HEK293 (cell line): ENCODE measurements at regions not wholly inside any gene's neighbourhood (a gene's known extent, or its start where the extent isn't known, plus 50 kb on each side); places are given as distances from the start of the nearest gene placed in this dataset.
"Not testable (repeated sequence)": the region's sequence is repeated elsewhere in the genome, so short reads cannot be mapped to it uniquely, and the experiment has no call there.

Experiments
- CTCF ChIA-PET: fragments of 350-600 bp; formaldehyde crosslinking; extraction: SDS; loops from one replicate; lab custom pipeline; 2021; ENCODE audit warnings: antibody characterized with exemption; lab: Yijun Ruan, JAX
- POLR2A ChIA-PET: fragments of 300-600 bp; formaldehyde crosslinking; extraction: SDS; loops from one replicate; lab custom pipeline; 2020; ENCODE audit warnings: antibody characterized with exemption, inconsistent platforms; lab: Yijun Ruan, JAX
- H3K27ac ChIP-seq: fragments of 200-500 bp; sonication (Bioruptor generic); 2 replicates; pipeline ENCODE4 v1.5.1; 2014; ENCODE audit warnings: low read depth, low read length, control low read depth, inconsistent platforms; ENCODE audit errors: extremely low read depth
- H3K36me3 ChIP-seq, 2 experiments: fragments of 200-500 bp in 1 of 2; sonication (Bioruptor generic) in 1 of 2; 1 replicate in 1 of 2; 2 replicates in 1 of 2; pipeline ENCODE4 v1.5.1; 2014 to 2017; ENCODE audit warnings: inconsistent platforms in 2 of 2, low read length in 2 of 2; ENCODE audit not compliant: control insufficient read depth in 2 of 2, insufficient read depth in 1 of 2
- H3K4me1 ChIP-seq: fragments of 200-500 bp; sonication (Bioruptor generic); 2 replicates; pipeline ENCODE4 v1.5.1; 2014; ENCODE audit warnings: mild to moderate bottlenecking, low read length, inconsistent platforms; ENCODE audit not compliant: control insufficient read depth, insufficient read depth
- H3K4me3 ChIP-seq: 2 replicates; pipeline ENCODE4 v1.5.1; 2011; ENCODE audit warnings: low read depth, mild to moderate bottlenecking, control low read depth, low read length, moderate library complexity
- H3K9me3 ChIP-seq: fragments of 200-500 bp; sonication (Bioruptor generic); 2 replicates; pipeline ENCODE4 v1.5.1; 2014; ENCODE audit warnings: low read depth, low read length, inconsistent platforms; ENCODE audit not compliant: control insufficient read depth, insufficient read depth

DNA sequence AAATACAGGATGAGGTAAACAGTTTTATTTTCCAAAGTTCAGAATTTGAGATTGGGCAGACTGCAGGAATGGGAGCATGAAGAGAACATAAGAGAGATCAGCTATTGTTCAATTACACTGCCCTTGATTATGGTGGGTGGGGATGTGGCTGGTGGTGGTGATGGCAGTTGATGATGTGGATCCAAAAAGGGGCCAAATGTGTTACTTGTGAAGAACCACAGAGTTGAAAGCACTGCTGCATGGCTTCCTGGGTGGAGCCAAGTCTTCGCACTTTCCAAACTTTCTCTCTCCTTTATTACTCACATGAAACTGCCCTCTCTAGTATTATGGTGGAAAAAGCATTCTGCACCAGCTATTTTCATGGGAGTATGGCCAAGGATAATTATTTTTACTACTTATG is 1162.0 kb downstream of the RPIA start:
- POLR2A ChIA-PET, H3K4me3 ChIP-seq, H3K4me1 ChIP-seq, CTCF ChIA-PET, H3K9me3 ChIP-seq, H3K27ac ChIP-seq, H3K36me3 ChIP-seq: not testable (repeated sequence)

DNA sequence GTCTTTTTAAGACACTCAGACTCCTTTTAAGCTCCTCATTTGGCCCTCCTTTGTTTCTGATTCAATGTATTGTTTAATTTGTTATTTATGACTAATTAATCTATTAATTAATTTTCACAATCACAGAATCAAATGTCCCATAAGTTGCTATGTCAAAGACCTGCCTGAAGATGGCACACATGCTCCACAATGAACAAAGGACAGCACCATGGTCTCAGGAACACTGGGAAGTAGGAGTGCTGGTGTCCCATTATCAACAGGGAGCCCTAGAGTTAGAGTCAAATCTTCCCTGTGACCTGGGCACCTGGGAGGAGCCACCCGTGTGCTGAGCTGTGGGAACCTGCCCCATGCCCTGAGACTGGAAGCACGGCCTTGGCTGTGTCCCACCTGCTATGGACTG is 1164.3 kb downstream of the RPIA start:
- POLR2A ChIA-PET, result not testable (repeated sequence)

DNA sequence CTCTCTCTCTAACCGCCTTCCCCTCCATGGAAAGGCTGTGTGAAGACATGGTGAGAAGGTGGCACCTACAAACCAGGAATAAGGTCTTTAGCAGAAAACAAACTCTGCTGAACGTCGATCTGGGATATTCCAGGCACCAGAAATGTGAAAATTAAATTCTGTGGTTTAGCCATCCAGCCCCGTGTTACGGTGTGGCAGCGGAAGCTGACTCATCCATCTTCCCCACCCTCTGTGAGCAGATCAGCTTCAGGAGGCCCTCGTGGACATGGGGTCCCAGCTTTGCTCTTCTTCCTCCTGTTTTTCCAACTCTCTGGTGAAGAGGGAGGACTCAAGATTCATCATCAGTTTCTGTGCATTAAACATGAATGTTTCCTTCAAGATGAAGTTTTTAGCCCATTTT is 1164.8 kb downstream of the RPIA start:
- H3K4me1 ChIP-seq, CTCF ChIA-PET, H3K4me3 ChIP-seq, H3K36me3 ChIP-seq, H3K27ac ChIP-seq, H3K9me3 ChIP-seq, POLR2A ChIA-PET: not testable (repeated sequence)

More for the DNA sequence above, 1164.3 kb downstream of the RPIA start:
- H3K9me3 ChIP-seq, H3K4me3 ChIP-seq, CTCF ChIA-PET, H3K4me1 ChIP-seq, H3K36me3 ChIP-seq, H3K27ac ChIP-seq: not testable (repeated sequence)

DNA sequence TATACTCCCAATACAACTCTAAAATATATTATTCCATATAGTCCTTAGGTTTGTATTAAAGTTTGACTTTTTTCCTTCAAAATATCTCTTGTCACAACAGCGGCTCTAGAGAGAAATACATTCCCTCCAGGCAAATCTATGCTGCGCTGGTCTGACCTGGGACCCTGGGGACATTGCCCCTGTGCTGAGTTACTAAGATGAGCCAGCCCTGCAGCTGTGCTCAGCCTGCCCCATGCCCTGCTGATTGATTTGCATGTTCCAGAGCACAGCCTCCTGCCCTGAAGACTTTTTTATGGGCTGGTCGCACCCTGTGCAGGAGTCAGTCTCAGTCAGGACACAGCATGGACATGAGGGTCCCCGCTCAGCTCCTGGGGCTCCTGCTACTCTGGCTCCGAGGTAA is 1170.7 kb downstream of the RPIA start:
- H3K9me3 ChIP-seq, POLR2A ChIA-PET, H3K4me3 ChIP-seq, H3K27ac ChIP-seq, H3K36me3 ChIP-seq, CTCF ChIA-PET, H3K4me1 ChIP-seq: not testable (repeated sequence)

DNA sequence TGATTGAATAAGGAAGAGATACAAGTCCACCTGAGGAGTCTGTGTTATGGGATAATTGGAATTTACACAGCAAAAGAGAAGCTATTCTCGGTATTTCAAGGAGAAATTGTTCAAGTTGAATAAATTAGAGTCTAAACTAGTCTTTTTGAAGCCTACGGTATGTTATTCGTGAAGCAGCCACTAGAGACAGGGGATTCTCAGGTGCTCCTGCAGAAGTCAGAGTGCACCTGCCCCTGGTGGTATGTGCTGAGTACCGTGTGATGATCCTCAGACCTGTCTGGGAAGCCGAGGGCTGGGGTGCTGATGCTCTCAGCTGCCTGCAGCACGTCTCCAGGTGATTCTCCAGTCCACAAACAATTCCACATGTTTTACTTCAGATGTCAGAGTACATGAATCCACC is 1171.7 kb downstream of the RPIA start:
- CTCF ChIA-PET, H3K4me3 ChIP-seq, H3K9me3 ChIP-seq, POLR2A ChIA-PET, H3K4me1 ChIP-seq, H3K27ac ChIP-seq, H3K36me3 ChIP-seq: not testable (repeated sequence)

DNA sequence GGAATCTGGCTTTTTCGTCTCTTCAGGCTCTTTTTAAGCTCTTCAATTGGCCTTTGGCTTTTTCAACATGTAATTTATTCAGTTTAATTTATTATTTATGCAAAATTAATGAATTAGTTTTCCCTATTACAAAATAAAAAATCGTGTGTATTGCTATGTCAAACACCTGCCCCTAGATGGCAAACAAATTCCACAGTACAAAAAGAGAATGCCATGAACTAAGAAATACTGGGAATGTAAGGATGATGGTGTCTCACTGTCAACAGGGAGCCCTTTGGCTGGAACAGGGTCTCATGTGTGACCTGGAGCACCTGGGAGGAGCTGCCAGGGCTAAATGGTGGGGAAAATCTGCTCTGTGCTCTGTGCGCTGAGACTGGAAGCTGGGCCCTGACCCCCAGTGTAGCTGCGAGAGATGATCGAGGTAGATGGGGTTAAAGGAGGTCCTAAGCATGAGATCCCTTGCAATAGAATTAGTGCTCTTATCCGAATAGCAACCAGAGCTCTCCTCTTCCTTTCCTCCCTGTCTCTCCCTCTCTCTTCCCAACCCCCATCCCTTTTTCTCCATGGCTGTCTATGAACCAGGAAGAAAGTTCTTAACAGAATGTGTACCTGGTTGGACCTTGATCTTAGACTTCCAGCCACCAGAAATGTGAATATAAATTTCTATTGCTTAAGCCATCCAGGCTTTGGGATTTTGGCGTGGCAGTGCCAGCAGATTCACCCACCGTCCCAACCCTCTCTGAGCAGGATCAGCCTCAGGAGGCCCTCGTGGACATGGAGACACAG is 1183.5 kb downstream of the RPIA start:
- H3K4me1 ChIP-seq, H3K4me3 ChIP-seq, CTCF ChIA-PET: not testable (repeated sequence)

DNA sequence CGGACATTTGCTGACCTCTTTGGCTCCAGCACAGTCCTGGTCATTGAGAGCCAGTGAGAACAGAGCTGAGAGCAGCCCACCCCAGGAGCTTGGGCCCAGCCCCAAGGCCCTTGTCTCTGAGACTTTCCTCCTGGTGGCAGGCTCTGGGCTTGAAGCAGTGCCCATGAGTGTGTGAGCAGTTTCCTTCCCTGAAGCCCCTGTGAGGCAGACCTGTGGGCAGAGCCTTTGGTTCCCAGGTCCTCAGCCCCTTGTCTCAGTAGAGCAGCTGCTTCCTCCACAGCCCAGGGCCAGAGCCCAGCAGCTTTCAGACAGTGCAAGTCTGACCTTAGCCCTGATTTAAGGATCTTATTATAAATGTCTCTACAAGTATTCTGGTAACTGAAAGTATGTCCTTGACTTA is 1185.0 kb downstream of the RPIA start:
- H3K4me3 ChIP-seq, H3K36me3 ChIP-seq, CTCF ChIA-PET, H3K27ac ChIP-seq, POLR2A ChIA-PET, H3K4me1 ChIP-seq, H3K9me3 ChIP-seq: not testable (repeated sequence)

More for the DNA sequence above, 1183.5 kb downstream of the RPIA start:
- H3K36me3 ChIP-seq, H3K9me3 ChIP-seq, POLR2A ChIA-PET, H3K27ac ChIP-seq: not testable (repeated sequence)

DNA sequence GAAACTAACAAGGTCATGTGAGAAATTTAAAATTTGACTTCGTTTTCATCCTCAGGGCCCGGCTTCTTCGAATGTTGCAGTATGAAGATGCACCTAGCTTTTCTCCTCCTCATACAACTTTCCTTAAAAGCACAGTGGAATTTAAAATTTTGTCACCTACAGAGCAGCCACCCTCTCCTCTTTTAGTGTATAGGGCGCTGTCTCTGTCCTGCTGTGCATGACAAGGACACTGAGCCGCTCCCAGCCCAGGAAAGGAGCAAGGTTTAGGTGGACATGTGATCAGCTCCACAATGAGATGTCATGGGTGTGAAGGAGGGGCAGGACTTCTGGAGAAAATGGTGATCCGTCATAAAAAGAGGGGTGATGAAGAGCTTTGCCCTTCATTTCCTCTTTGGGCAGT is 1185.4 kb downstream of the RPIA start:
- CTCF ChIA-PET, H3K27ac ChIP-seq, H3K9me3 ChIP-seq, H3K36me3 ChIP-seq, H3K4me3 ChIP-seq, POLR2A ChIA-PET, H3K4me1 ChIP-seq: not testable (repeated sequence)

DNA sequence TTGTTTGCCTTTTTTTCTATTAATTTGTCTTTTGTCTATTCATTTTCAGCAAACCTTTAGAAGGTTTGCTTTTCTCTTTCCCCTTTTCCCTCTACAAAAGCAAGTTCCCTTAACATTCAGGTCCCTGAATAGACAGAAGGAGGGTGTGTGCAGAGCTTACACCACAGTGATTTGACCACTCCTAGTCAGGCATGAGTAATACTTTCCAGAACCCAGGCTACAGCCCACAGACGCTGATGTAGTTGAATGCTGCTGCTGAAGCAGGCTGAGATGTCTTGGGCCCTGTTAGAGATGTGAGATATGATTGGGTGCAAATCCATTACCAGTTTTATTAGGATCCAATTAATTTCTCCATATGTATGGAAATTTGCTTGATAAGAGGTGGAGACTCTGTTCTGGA is 1191.4 kb downstream of the RPIA start:
- H3K27ac ChIP-seq, H3K4me3 ChIP-seq, CTCF ChIA-PET: not testable (repeated sequence)

DNA sequence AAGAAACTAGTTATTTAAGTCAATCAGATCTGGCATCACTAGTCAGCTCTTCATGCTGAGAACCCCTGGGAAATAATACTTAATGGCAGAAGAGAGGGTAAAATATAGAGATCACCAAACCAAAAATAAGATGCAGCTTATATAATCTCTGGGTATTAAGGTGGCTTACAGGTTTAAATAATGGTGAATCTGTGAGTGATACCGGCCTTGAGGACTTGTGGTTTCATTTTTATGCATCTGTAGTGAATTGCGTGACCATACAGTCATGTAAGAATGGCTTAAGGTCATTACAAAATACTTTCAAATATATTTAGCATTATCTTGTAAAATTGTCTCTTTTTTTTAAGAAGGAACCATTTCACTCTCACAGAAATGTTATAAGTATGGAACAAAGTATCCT is 1192.2 kb downstream of the RPIA start:
- CTCF ChIA-PET, H3K27ac ChIP-seq, H3K4me3 ChIP-seq, H3K9me3 ChIP-seq, POLR2A ChIA-PET, H3K4me1 ChIP-seq, H3K36me3 ChIP-seq: not testable (repeated sequence)

More for the DNA sequence above, 1191.4 kb downstream of the RPIA start:
- H3K4me1 ChIP-seq, H3K9me3 ChIP-seq, POLR2A ChIA-PET, H3K36me3 ChIP-seq: not testable (repeated sequence)

DNA sequence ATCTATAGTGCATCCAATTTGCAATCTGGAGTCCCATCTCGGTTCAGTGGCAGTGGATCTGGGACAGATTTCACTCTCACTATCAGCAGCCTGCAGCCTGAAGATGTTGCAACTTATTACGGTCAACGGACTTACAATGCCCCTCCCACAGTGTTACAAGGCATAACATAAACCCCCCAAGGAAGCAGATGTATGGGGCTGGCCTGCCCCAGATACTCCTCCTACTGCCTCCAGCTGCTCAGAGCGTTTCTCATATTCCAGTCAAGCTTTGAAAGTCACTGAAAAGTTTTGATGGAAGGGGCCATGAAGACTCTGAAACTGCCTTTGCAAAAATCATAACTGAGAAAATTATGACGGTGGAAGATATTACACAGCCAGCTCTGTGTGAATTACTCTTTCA is 1193.6 kb downstream of the RPIA start:
- H3K36me3 ChIP-seq, CTCF ChIA-PET, H3K4me1 ChIP-seq, H3K27ac ChIP-seq, POLR2A ChIA-PET, H3K4me3 ChIP-seq, H3K9me3 ChIP-seq: not testable (repeated sequence)
